GM23248 (cell line): ENCODE measurements at regions not wholly inside any gene's neighbourhood (a gene's known extent, or its start where the extent isn't known, plus 50 kb on each side); places are given as distances from the start of the nearest gene placed in this dataset.

Experiments
- DNase-seq: peaks from one replicate; pipeline ENCODE4 v3.0.0-alpha.2; 2015
- H2AFZ ChIP-seq: fragments of 200-600 bp; sonication (generic); 2 replicates; pipeline ENCODE4 v1.6.1; 2016; ENCODE audit warnings: antibody characterized with exemption
- H3F3A ChIP-seq: fragments of 200-600 bp; sonication (generic); 2 replicates; pipeline ENCODE4 v1.6.1; 2016; ENCODE audit warnings: mild to moderate bottlenecking, antibody characterized with exemption, mixed run types; ENCODE audit not compliant: insufficient read depth
- H3K27ac ChIP-seq: fragments of 200-600 bp; sonication (generic); 2 replicates; pipeline ENCODE4 v1.5.1; 2016; ENCODE audit warnings: mild to moderate bottlenecking
- H3K27me3 ChIP-seq: fragments of 200-600 bp; sonication (generic); replicated peaks from 2 replicates; pipeline ENCODE4 v1.6.1; 2016; ENCODE audit warnings: mild to moderate bottlenecking; ENCODE audit not compliant: insufficient read depth
- H3K36me3 ChIP-seq: fragments of 200-600 bp; sonication (generic); 2 replicates; pipeline ENCODE4 v1.6.1; 2016; ENCODE audit warnings: low read depth, mild to moderate bottlenecking
- H3K4me1 ChIP-seq: fragments of 200-600 bp; sonication (generic); 2 replicates; pipeline ENCODE4 v1.6.1; 2016; ENCODE audit warnings: mild to moderate bottlenecking; ENCODE audit not compliant: insufficient read depth
- H3K4me2 ChIP-seq: fragments of 200-600 bp; sonication (generic); one replicate; pipeline ENCODE4 v1.6.1; 2016; ENCODE audit warnings: mild to moderate bottlenecking; ENCODE audit not compliant: unreplicated experiment
- H3K4me3 ChIP-seq: fragments of 200-600 bp; sonication (generic); 2 replicates; pipeline ENCODE4 v1.5.1; 2016; ENCODE audit warnings: mild to moderate bottlenecking
- H3K79me2 ChIP-seq: fragments of 200-600 bp; sonication (generic); 2 replicates; pipeline ENCODE4 v1.6.1; 2016; ENCODE audit warnings: mild to moderate bottlenecking; ENCODE audit not compliant: insufficient read depth
- H3K9ac ChIP-seq: fragments of 200-600 bp; sonication (generic); 2 replicates; pipeline ENCODE4 v1.6.1; 2016; ENCODE audit warnings: mild to moderate bottlenecking
- H3K9me2 ChIP-seq: fragments of 200-600 bp; sonication (generic); 2 replicates; pipeline ENCODE4 v1.6.1; 2016; ENCODE audit warnings: mixed run types, mild to moderate bottlenecking, moderate library complexity; ENCODE audit not compliant: insufficient read depth
- H3K9me3 ChIP-seq: fragments of 200-600 bp; sonication (generic); one replicate; pipeline ENCODE4 v1.6.1; 2017; ENCODE audit warnings: low read depth
- H4K20me1 ChIP-seq: fragments of 200-600 bp; sonication (generic); 2 replicates; pipeline ENCODE4 v1.6.0; 2016; ENCODE audit not compliant: insufficient read depth
- EZH2 ChIP-seq: fragments of 200-600 bp; sonication (generic); IDR thresholded peaks from 2 replicates; pipeline ENCODE4 v1.6.1; 2018; ENCODE audit warnings: antibody characterized with exemption, mild to moderate bottlenecking; ENCODE audit not compliant: insufficient read depth, poor library complexity, severe bottlenecking
- EZH2phosphoT487 ChIP-seq: fragments of 200-600 bp; sonication (generic); IDR thresholded peaks from 2 replicates; pipeline ENCODE4 v1.6.1; 2018; ENCODE audit warnings: antibody characterized with exemption, moderate library complexity, mild to moderate bottlenecking, low read depth; ENCODE audit not compliant: insufficient read depth
- WGBS, 2 experiments: methylation state at CpG; one replicate each; pipeline ENCODE4 v1.1.6; 2015 to 2017; ENCODE audit warnings: low lambda C conversion rate in 2 of 2, low coverage in 1 of 2; ENCODE audit errors: missing lambda C conversion rate in 2 of 2; 5-methylcytosine and 5-hydroxymethylcytosine counted together
- in situ Hi-C: fragments of 300-500 bp; cut with MboI; formaldehyde crosslinking; loops from 2 replicates; pipeline ENCODE4 v1.15.0; 2020

DNA sequence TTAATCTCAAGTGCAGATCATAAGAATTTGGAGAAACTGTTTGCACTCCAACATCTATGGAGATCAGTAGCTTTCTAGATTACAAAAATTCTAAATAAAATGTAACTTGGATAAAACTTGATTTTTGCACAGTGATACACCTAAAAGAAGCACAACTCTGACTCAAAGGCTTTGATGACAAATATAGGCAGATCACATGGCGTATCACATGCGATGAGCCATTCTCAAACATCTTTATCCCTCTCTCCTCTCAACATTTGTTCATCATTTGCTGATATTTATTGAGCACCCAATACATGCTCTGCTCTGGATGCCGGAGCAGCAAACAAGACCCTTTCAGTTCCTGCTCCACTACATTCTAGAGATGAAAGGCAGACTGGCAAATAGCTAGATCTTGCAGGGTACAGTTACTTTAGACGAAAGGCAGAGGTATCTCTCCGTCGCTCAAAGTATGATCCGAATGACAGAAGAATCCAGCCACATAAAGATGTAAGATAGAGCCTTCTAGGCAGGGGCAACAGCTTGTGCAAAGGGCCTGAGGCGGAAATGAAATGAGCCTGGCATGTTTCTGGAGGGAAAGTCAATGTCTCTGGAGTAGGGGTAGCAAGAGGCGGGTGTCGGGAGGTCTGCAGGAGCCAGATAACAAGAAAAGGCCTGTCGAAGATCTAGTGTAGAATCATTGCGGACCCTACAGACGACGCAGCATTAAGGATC is 145.8 kb upstream of the ERRFI1 start:
- in situ Hi-C loops, result no loop called here
- Histone ChIP-seq H3K79me2 (no peaks in the 10 kb centered on the region), H4K20me1 (no peaks in the 10 kb centered on the region), H3K4me2 (no peak overlapping the region), H3F3A (no peaks in the 10 kb centered on the region), H3K27ac (no peak overlapping the region), H3K9me2 (no peaks in the 10 kb centered on the region), H3K4me1 (peaks cover 9% of the 10 kb centered on the region; the same call in 1 of the 2 replicates), H2AFZ (no peak overlapping the region), H3K27me3 (no peaks in the 10 kb centered on the region), H3K9me3 (no peaks in the 10 kb centered on the region), H3K36me3 (no peaks in the 10 kb centered on the region), H3K4me3 (no peak overlapping the region), H3K9ac (no peak overlapping the region)
- 94% methylated on average over 14 of the region's 14 CpGs for WGBS, 2 experiments
- peak; percentile 58 for DNase-seq
- no peak for TF ChIP-seq EZH2phosphoT487
- no peak for TF ChIP-seq EZH2

- no peak for DNase-seq
- no peak for TF ChIP-seq EZH2
- no peak for TF ChIP-seq EZH2phosphoT487
- Histone ChIP-seq H3K9ac (no peak overlapping the region), H3K9me2 (no peaks in the 10 kb centered on the region), H3K9me3 (no peaks in the 10 kb centered on the region), H3K4me3 (no peak overlapping the region), H2AFZ (no peak overlapping the region; the same call in 1 of the 2 replicates), H3F3A (no peaks in the 10 kb centered on the region), H3K4me1 (peaks cover 9% of the 10 kb centered on the region; the same call in 1 of the 2 replicates), H3K4me2 (peak overlapping the region; percentile 24), H3K27ac (no peak overlapping the region), H3K36me3 (no peaks in the 10 kb centered on the region), H3K79me2 (no peaks in the 10 kb centered on the region), H3K27me3 (no peaks in the 10 kb centered on the region), H4K20me1 (no peaks in the 10 kb centered on the region)
- in situ Hi-C loops, result no loop called here
- WGBS, 2 experiments, result 71 to 76% methylated on average over 13 of the region's 13 CpGs
These were observed 144.1 kb upstream of the ERRFI1 start for GRCh38 chr1:8170059-8170835.

- Histone ChIP-seq H3K4me3 (no peak overlapping the region), H3K27ac (peak overlapping the region; percentile 32), H3K27me3 (no peaks in the 10 kb centered on the region), H3K9ac (0 out of 2 replicates have a peak overlapping the region, but pooled peaks have one; percentile 43), H4K20me1 (no peaks in the 10 kb centered on the region), H2AFZ (peak overlapping the region; percentile 61), H3K4me1 (peaks cover 9% of the 10 kb centered on the region; the same call in 1 of the 2 replicates), H3F3A (no peaks in the 10 kb centered on the region), H3K4me2 (peak overlapping the region; percentile 24), H3K79me2 (no peaks in the 10 kb centered on the region), H3K9me3 (no peaks in the 10 kb centered on the region), H3K36me3 (no peaks in the 10 kb centered on the region), H3K9me2 (no peaks in the 10 kb centered on the region)
- TF ChIP-seq EZH2phosphoT487 (no peak), EZH2 (no peak)
- in situ Hi-C loops, result no loop called here
- peak; percentile 83 for DNase-seq
- WGBS, 2 experiments, result 6 to 12% methylated on average over 9 of the region's 9 CpGs
These were observed 143.4 kb upstream of the ERRFI1 start for GRCh38 chr1:8169364-8170058.

- H2AFZ ChIP-seq, result no peak overlapping the region
- DNase-seq, result no peak
- H3K79me2 ChIP-seq, result no peaks in the 10 kb centered on the region
- no peaks in the 10 kb centered on the region for H3F3A ChIP-seq
- no peaks in the 10 kb centered on the region for H3K36me3 ChIP-seq
- no peak overlapping the region for H3K27ac ChIP-seq
- WGBS, 2 experiments, result 85 to 87% methylated on average over 4 of the region's 4 CpGs
- in situ Hi-C loops, result no loop called here
- H3K4me1 ChIP-seq, result peaks cover 9% of the 10 kb centered on the region; the same call in 1 of the 2 replicates
- H3K9me3 ChIP-seq, result no peaks in the 10 kb centered on the region
- no peaks in the 10 kb centered on the region for H4K20me1 ChIP-seq
- no peak overlapping the region for H3K4me3 ChIP-seq
- no peak for TF ChIP-seq EZH2
- TF ChIP-seq EZH2phosphoT487, result no peak
- H3K9ac ChIP-seq, result no peak overlapping the region
- no peaks in the 10 kb centered on the region for H3K9me2 ChIP-seq
- H3K4me2 ChIP-seq, result no peak overlapping the region
- H3K27me3 ChIP-seq, result no peaks in the 10 kb centered on the region
These were observed 141.8 kb upstream of the ERRFI1 start for GRCh38 chr1:8167936-8168335.
